CD1c-positive myeloid dendritic cell (primary cell): ENCODE measurements at regions not wholly inside any gene's neighbourhood (a gene's known extent, or its start where the extent isn't known, plus 50 kb on each side); places are given as distances from the start of the nearest gene placed in this dataset.

Source experiments
- DNase-seq: peaks from one replicate; pipeline ENCODE4 v3.0.0-alpha.2; 2016; ENCODE audit errors: extremely low spot score

- no peak for DNase-seq
These were observed 162.7 kb downstream of the KITLG start for GRCh38 chr12:88417531-88417930.

- DNase-seq, result no peak
These were observed 161.3 kb downstream of the KITLG start for GRCh38 chr12:88418856-88419497.

DNA sequence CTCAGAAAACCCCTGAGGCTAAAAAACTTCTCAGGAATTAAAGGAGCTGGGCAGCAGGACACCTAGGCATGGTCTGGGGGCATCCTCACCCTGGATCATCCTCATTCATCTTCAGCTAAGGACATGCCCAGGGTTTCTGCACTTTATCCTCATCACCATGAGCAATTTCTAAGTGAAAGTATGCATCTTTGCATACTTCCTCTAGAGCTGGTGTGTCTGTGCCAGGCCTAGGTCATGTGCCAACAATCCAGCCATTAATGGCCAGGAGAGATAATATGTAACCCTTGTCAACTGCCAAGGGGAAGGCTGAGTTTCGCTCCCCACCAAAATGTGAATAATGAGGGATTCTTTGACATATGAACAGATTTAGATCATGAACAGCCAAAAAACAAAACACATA is 160.5 kb downstream of the KITLG start:
- no peak for DNase-seq

DNA sequence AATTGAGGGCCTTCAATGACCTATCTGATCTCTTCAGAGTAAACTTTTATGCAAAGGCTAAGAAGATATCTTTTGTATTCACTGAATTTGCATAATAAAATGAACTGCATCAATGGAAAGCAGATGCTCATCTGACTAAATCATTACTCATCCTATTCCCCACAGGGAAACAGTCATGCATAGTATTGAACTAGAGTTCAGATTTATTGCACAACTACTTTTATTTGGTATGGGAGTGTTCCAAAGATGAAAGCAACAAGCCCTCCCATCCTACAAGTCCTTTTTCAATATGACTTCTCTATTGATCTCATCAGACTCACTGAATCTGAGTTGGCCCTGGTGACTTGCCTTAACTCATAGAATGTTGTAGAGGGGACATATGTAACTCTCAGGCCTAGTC is 159.8 kb downstream of the KITLG start:
- DNase-seq, result no peak

DNA sequence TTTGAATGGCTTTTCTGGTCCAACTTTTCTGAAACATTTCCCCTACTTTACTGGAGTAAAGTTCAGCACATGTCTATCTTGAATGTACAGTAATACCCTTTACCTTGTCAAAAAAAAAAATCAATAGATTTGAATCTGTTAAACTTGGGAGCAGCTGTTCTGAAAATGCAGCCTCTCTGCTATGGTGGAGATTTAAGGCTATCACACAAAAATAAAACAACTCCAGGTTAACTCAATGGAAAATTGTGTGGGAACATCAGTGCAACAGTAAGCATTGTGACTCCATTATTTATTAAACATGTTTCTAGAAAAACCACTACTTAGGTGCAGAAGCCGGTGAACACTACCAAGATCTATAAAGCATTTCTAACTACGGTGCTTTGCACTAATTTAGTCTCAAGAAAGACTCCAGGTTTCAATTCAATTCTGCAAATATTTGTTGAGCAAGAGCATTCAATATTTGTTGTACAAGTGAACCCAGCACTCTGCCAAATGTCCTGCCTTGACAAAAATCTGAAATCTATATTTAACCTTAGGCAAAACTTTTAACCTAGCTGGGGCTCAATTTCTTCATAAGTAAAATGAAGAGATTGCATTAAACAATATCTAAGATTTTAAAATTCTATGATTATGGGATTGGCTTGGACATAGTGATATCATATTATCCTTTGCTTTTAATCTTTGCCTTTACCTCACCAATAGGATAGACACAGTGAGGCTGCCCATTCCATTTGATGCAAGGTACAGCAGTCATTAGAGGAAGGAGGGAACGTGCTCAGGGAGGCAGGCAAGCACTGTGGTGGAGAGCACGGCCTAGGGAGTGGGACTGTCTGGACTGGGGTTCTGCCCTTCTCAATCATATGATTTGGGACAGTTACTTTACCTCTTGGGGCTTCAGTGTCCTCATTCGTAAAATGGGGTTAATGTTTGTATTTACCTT is 155.2 kb downstream of the KITLG start:
- no peak for DNase-seq

- no peak for DNase-seq
These were observed 151.9 kb downstream of the KITLG start for GRCh38 chr12:88428350-88428749.

DNA sequence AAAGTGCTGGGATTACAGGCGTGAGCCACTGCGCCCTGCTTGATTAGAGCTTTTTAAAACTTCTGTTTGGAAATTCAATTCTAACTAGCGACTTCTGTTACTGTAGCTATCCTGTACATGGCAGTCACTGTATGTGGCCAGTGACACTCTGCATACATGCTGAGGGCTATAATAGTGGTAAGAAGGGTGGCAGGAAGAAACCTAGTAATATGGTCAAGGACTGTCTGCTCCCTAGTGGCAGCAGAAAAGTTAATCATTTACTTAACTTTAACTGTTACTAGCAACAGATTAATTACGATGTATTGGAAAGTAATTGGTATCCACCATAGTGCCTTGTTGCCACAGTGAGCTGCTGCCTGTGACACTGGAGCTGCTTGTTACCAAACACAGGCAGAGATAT is 149.0 kb downstream of the KITLG start:
- no peak for DNase-seq

GRCh38 chr12:88432531-88433490 is 147.5 kb downstream of the KITLG start:
- peak; percentile 19 for DNase-seq

DNA sequence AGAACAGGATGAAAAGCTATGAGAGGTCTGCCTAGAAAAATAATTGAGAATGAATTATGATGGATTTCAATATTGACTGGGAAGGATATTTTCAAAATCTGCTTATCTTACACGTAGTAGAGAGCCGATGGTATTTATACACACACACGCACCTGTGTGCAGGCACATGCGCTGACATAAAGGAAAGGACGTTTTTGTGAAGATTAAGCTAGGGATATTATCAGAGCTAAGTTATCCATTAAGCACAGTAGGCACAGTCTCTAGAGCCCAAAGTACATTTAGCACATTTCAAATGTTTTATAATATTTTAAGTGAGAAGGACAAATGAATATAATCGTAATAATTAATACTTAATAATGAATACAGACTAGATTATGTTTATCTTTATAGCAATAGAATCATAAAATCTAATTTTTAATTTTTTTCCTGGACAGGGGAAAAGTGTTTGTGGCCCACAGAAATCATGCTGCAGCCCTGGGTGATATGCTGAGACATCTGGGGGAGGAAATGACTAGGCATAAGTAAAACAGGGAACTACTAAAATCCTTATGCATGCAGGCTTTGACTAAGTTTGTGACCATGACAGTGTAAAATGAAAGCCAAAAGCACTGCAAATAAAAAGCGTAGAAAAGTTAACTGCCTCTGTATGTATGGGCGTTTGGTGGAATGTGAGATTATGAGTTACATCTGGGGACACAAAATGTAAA is 146.1 kb downstream of the KITLG start:
- DNase-seq, result peak; percentile 74

GRCh38 chr12:88435334-88436076 is 144.8 kb downstream of the KITLG start:
- no peak for DNase-seq

DNA sequence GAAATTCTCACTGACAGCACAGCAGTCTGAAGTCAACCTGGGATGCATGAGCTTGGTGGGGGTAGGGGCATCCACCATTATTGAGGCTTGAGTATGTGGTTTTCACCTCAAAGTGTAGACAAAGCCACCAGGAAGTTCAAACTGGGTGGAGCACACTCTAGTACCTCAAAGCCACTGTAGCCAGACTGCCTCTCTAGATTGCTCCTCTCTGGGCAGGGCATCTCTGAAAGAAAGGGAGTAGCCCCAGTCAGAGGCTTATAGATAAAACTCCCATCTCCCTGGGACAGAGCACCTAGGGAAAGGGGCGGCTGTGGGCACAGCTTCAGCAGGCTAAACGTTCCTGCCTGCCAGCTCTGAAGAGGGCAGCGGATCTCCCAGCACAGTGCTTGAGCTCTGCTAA is 143.0 kb downstream of the KITLG start:
- no peak for DNase-seq
